HCT116 (cell line): ENCODE measurements at regions not wholly inside any gene's neighbourhood (a gene's known extent, or its start where the extent isn't known, plus 50 kb on each side); places are given as distances from the start of the nearest gene placed in this dataset.

Experiments used
- ATAC-seq: fragments of 200-7000 bp; cut with Tn5 transposase; 2 replicates; pipeline ENCODE4 v1.9.1; 2020; ENCODE audit warnings: mild to moderate bottlenecking, moderate library complexity
- BruUV-seq: library from RNA; stranded (reverse); fragments of 400-500 nt; replicated peaks from 2 replicates; lab custom pipeline; 2021; lab: Mats Ljungman, UMichigan
- CTCF ChIA-PET: fragments of 300-600 bp; sonication (Branson Sonifier 250); formaldehyde crosslinking; loops from one replicate; lab custom pipeline; 2021; ENCODE audit warnings: antibody characterized with exemption; lab: Charles Lee
- POLR2A ChIA-PET: fragments of 300-600, 350-600 bp; sonication (Branson Sonifier 250); formaldehyde crosslinking; loops from one replicate; lab custom pipeline; 2021; ENCODE audit warnings: antibody characterized with exemption; lab: Charles Lee
- RAD21 ChIA-PET, 2 experiments: fragments of 300-600 bp; sonication (Branson Sonifier 250); formaldehyde crosslinking; loops; one replicate each; lab custom pipeline; 2023; ENCODE audit warnings: low total read pairs in 2 of 2; ENCODE audit not compliant: uncharacterized antibody in 2 of 2, unreplicated experiment in 2 of 2, low non-redundant PET in 1 of 2; lab: Charles Lee
- DNase-seq: peaks from one replicate; pipeline ENCODE4 v3.0.0-alpha.2; 2010; ENCODE audit warnings: low read depth, low spot score
- H2AFZ ChIP-seq: fragments of 200-600 bp; shearing (Covaris generic), sonication (generic); 2 replicates; pipeline ENCODE4 v1.6.1; 2017; ENCODE audit warnings: low read depth, mixed run types, mixed read lengths, antibody characterized with exemption, low read length; ENCODE audit not compliant: poor library complexity, severe bottlenecking
- H3K27ac ChIP-seq: 2 replicates; pipeline ENCODE4 v1.5.1; 2012; ENCODE audit warnings: low read depth, low read length
- H3K27me3 ChIP-seq: fragments of 200-600 bp; sonication (generic); 2 replicates; pipeline ENCODE4 v1.6.1; 2016; ENCODE audit warnings: mixed run types, low read length, mixed read lengths; ENCODE audit not compliant: insufficient read depth
- H3K36me3 ChIP-seq, 2 experiments: fragments of 200-500 bp in 1 of 2; fragments of 200-600 bp in 1 of 2; sonication (Bioruptor generic) in 1 of 2; sonication (generic) in 1 of 2; 2 replicates each; pipeline versions ENCODE4 v1.5.1 to v1.6.1; 2014 to 2016; ENCODE audit warnings: low read length in 2 of 2, inconsistent platforms in 1 of 2, mixed read lengths in 1 of 2, mixed run types in 1 of 2; ENCODE audit not compliant: insufficient read depth in 2 of 2, control insufficient read depth in 1 of 2
- H3K4me1 ChIP-seq, 2 experiments: fragments of 200-600 bp in 1 of 2; sonication (generic) in 1 of 2; 2 replicates each; pipeline versions ENCODE4 v1.5.1 to v1.6.1; 2012 to 2017; ENCODE audit warnings: low read length in 2 of 2, inconsistent platforms in 1 of 2, mild to moderate bottlenecking in 1 of 2, mixed read lengths in 1 of 2, mixed run types in 1 of 2, moderate library complexity in 1 of 2; ENCODE audit not compliant: insufficient read depth in 2 of 2, control insufficient read depth in 1 of 2
- H3K4me2 ChIP-seq: fragments of 200-600 bp; sonication (generic); 2 replicates; pipeline ENCODE4 v1.6.1; 2017; ENCODE audit warnings: mixed run types, low read length, mixed read lengths
- H3K4me3 ChIP-seq, 2 experiments: fragments of 200-600 bp in 1 of 2; sonication (generic) in 1 of 2; replicated peaks in 1 of 2; 2 replicates each; pipeline ENCODE4 v1.5.1; 2011 to 2016; ENCODE audit warnings: low read length in 2 of 2, control low read depth in 1 of 2, low read depth in 1 of 2, mild to moderate bottlenecking in 1 of 2, mixed read lengths in 1 of 2, mixed run types in 1 of 2
- H3K79me2 ChIP-seq: fragments of 200-600 bp; sonication (generic); 2 replicates; pipeline ENCODE4 v1.6.1; 2017; ENCODE audit warnings: mild to moderate bottlenecking, mixed run types, low read length, moderate library complexity, mixed read lengths; ENCODE audit not compliant: insufficient read depth
- H3K9ac ChIP-seq: fragments of 200-600 bp; sonication (generic); 2 replicates; pipeline ENCODE4 v1.6.1; 2016; ENCODE audit warnings: low read length, mixed read lengths
- H3K9me2 ChIP-seq: fragments of 200-600 bp; sonication (generic), shearing (Covaris generic); 2 replicates; pipeline ENCODE4 v1.6.1; 2017; ENCODE audit warnings: mixed run types, mild to moderate bottlenecking, moderate library complexity; ENCODE audit not compliant: insufficient read depth
- H3K9me3 ChIP-seq, 2 experiments: fragments of 200-500 bp in 1 of 2; fragments of 200-600 bp in 1 of 2; sonication (Bioruptor generic) in 1 of 2; sonication (generic) in 1 of 2; 2 replicates each; pipeline ENCODE4 v1.6.1; 2014 to 2017; ENCODE audit warnings: low read length in 2 of 2, mixed read lengths in 2 of 2, inconsistent platforms in 1 of 2, low read depth in 1 of 2, mild to moderate bottlenecking in 1 of 2, mixed run types in 1 of 2, moderate library complexity in 1 of 2; ENCODE audit not compliant: control insufficient read depth in 1 of 2, insufficient read depth in 1 of 2
- H4K20me1 ChIP-seq: fragments of 200-600 bp; sonication (generic), shearing (Covaris generic); 2 replicates; pipeline ENCODE4 v1.6.1; 2017; ENCODE audit warnings: mixed run types, mild to moderate bottlenecking, moderate library complexity; ENCODE audit not compliant: insufficient read depth
- EZH2 ChIP-seq: fragments of 200-600 bp; sonication (generic); IDR thresholded peaks from 2 replicates; pipeline ENCODE4 v1.6.1; 2017; ENCODE audit warnings: antibody characterized with exemption, mixed run types
- MAX ChIP-seq: IDR thresholded peaks from 2 replicates; pipeline ENCODE4 v1.6.1; 2012
- SIN3A ChIP-seq: IDR thresholded peaks from 2 replicates; pipeline ENCODE4 v1.6.1; 2012; ENCODE audit warnings: low read depth
- SP1 ChIP-seq: IDR thresholded peaks from 2 replicates; pipeline ENCODE4 v1.6.1; 2012; ENCODE audit warnings: low read depth
- TCF7L2 ChIP-seq: IDR thresholded peaks from 2 replicates; pipeline ENCODE4 v1.7.0; 2011; ENCODE audit warnings: borderline replicate concordance, inconsistent platforms; ENCODE audit not compliant: insufficient read depth, insufficient read length; ENCODE audit errors: extremely low read depth
- ZBTB33 ChIP-seq: IDR thresholded peaks from 2 replicates; pipeline ENCODE4 v1.6.1; 2011; ENCODE audit warnings: mild to moderate bottlenecking, low read length, moderate library complexity; ENCODE audit not compliant: insufficient replicate concordance; ENCODE audit errors: extremely low read depth
- ZNF274 ChIP-seq: fragments of 200-500 bp; sonication (Bioruptor generic); IDR thresholded peaks from 2 replicates; pipeline ENCODE4 v1.6.1; 2014; ENCODE audit warnings: mild to moderate bottlenecking, low read depth, low read length, inconsistent platforms
- intact Hi-C: fragments of 100-400 bp; cut with micrococcal nuclease; formaldehyde crosslinking; loops from 2 replicates; pipeline ENCODE4 v1.10.0; 2022

- intact Hi-C loops = no loop called here
- no TSS peak for BruUV-seq
- Histone ChIP-seq H3K9ac (no peak overlapping the region), H3K4me3 (no peak overlapping the region), H3K4me1 (no peaks in the 10 kb centered on the region), H4K20me1 (no peaks in the 10 kb centered on the region), H3K9me2 (no peaks in the 10 kb centered on the region), H3K9me3 (peaks cover 0 to 7% of the 10 kb centered on the region in 2 experiments; a peak in 2 of 4 replicates), H2AFZ (no peak overlapping the region), H3K27me3 (no peaks in the 10 kb centered on the region), H3K79me2 (no peaks in the 10 kb centered on the region), H3K4me2 (no peak overlapping the region), H3K27ac (no peak overlapping the region), H3K36me3 (no peaks in the 10 kb centered on the region)
- RAD21 ChIA-PET = no interaction called here
- CTCF ChIA-PET = no interaction called here
- TF ChIP-seq SIN3A = no peak
- TF ChIP-seq MAX = no peak
- TF ChIP-seq TCF7L2 = no peak
- TF ChIP-seq ZBTB33 = no peak
- no peak for TF ChIP-seq SP1
- no peak for TF ChIP-seq ZNF274
- TF ChIP-seq EZH2 = no peak
- ATAC-seq (no peak), DNase-seq (no peak)
- POLR2A ChIA-PET = no interaction called here
Measured at GRCh38 chr11:127804747-127805400, 782.5 kb downstream of the ETS1 start.
